Type B pancreatic cell (in vitro differentiated cells): ENCODE measurements at regions not wholly inside any gene's neighbourhood (a gene's known extent, or its start where the extent isn't known, plus 50 kb on each side); places are given as distances from the start of the nearest gene placed in this dataset.

Source experiments
- DNase-seq: peaks from one replicate; pipeline ENCODE4 v3.0.0; 2021; ENCODE audit warnings: mixed read lengths; ENCODE audit not compliant: unreplicated experiment; ENCODE audit errors: extremely low spot score
- H3K27ac Mint-ChIP-seq: 2 replicates; pipeline ENCODE4 v1.8.0; 2021; ENCODE audit warnings: mild to moderate bottlenecking, mixed read lengths
- H3K27me3 Mint-ChIP-seq: 2 replicates; pipeline ENCODE4 v1.8.0; 2021; ENCODE audit warnings: mixed read lengths
- H3K36me3 Mint-ChIP-seq: 2 replicates; pipeline ENCODE4 v1.8.0; 2021; ENCODE audit warnings: mixed read lengths
- H3K4me1 Mint-ChIP-seq: one replicate; pipeline ENCODE4 v1.8.0; 2021; ENCODE audit warnings: mixed read lengths; ENCODE audit not compliant: unreplicated experiment
- H3K4me3 Mint-ChIP-seq: 2 replicates; pipeline ENCODE4 v1.8.0; 2021; ENCODE audit warnings: mild to moderate bottlenecking, mixed read lengths
- H3K9me3 Mint-ChIP-seq: 2 replicates; pipeline ENCODE4 v1.8.0; 2021; ENCODE audit warnings: mixed read lengths
- TF ChIP-seq, protein P1 (sequence below): fragments of 200-600 bp; sonication (generic); conservative IDR thresholded peaks from 2 replicates; pipeline ENCODE4 v1.5.0; 2021; ENCODE audit warnings: antibody characterized with exemption, mild to moderate bottlenecking

DNA sequence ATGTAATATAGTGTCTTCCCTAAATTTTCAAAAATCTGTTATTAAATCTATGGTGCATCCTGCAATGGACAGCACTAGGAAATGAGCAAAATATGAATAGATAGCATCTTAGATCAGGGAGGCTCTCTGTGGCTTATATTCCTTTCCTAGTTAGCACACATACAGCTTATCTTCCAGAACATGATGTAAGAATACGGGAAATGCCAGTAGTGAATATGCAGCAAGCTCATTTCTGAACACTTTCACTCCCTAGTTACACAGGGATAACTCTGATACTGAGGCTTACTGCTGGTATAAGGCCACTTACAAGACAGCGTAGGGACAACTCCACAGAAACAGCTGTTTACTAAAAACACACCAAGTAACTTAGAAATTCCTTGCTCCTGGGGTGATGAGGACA is 297.3 kb upstream of the SMARCA2 start:
- Mint-ChIP-seq H3K9me3 (no peaks in the 10 kb centered on the region), H3K4me1 (no peaks in the 10 kb centered on the region), H3K27me3 (no peaks in the 10 kb centered on the region), H3K36me3 (no peaks in the 10 kb centered on the region), H3K4me3 (no peak overlapping the region), H3K27ac (no peak overlapping the region)
- no peak for DNase-seq
- TF ChIP-seq, protein P1, sequence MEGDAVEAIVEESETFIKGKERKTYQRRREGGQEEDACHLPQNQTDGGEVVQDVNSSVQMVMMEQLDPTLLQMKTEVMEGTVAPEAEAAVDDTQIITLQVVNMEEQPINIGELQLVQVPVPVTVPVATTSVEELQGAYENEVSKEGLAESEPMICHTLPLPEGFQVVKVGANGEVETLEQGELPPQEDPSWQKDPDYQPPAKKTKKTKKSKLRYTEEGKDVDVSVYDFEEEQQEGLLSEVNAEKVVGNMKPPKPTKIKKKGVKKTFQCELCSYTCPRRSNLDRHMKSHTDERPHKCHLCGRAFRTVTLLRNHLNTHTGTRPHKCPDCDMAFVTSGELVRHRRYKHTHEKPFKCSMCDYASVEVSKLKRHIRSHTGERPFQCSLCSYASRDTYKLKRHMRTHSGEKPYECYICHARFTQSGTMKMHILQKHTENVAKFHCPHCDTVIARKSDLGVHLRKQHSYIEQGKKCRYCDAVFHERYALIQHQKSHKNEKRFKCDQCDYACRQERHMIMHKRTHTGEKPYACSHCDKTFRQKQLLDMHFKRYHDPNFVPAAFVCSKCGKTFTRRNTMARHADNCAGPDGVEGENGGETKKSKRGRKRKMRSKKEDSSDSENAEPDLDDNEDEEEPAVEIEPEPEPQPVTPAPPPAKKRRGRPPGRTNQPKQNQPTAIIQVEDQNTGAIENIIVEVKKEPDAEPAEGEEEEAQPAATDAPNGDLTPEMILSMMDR: no peak

DNA sequence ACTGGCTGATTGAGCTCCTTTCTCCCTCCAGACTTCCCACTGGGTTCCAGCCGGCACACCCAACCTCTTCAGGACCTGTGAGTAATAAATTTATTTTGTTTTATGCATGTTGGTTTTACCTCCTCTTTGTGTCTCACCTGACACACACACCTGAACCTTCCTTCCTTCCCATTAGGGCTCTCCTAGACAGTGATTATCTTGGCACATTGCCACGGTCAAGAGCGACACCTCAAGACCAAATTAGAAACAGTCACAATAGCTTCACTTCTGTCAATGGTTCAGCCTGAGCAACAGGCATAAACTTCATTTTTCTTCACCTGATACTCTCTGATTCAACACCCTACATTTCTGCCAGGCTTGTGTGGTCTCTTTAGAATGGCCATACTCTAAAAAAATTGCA is 296.3 kb upstream of the SMARCA2 start:
- Mint-ChIP-seq H3K4me3 (no peak overlapping the region), H3K9me3 (no peaks in the 10 kb centered on the region), H3K36me3 (no peaks in the 10 kb centered on the region), H3K27me3 (no peaks in the 10 kb centered on the region), H3K4me1 (no peaks in the 10 kb centered on the region), H3K27ac (no peak overlapping the region)
- no peak for DNase-seq
- TF ChIP-seq, protein P1: no peak

DNA sequence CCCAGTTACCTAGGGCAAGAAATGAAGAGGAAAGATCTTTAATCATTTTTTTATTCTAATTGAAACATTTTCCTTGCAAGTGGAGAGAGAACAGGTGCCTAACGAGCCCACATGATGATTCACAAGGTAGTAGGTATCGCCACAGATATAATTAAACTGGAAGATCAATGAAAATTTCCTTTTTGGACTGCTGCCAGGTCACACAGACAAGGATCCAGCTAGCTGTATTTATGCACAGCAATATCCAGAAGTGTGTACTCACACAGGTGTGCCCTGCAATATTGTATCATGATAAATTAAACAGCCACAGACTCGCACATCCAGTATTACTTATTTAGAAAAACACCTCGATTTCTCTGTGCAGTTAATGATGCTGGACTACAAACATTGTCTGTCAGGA is 294.0 kb upstream of the SMARCA2 start:
- Mint-ChIP-seq H3K4me3 (no peak overlapping the region), H3K36me3 (no peaks in the 10 kb centered on the region), H3K27ac (no peak overlapping the region), H3K27me3 (peaks cover under 1% of the 10 kb centered on the region), H3K9me3 (no peaks in the 10 kb centered on the region), H3K4me1 (no peaks in the 10 kb centered on the region)
- TF ChIP-seq, protein P1: no peak
- no peak for DNase-seq

DNA sequence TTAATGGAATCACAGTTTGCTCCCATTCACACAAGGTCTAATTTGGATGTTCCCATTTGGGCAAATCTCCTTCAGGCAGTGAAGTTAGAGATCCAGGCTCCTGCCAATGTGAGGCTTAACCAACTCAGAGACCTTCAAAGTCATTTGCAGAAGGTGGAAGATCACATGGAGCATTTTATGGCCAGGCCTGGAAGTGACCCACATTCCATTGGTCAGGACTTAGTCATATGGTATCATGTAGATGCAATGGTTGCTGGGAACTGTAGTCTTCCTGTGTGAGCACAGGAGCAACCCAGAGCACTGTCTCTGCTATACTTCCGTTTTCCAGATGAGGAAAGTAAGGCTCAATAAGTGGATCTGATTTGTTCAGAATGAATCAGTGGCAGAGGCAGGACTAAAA is 292.7 kb upstream of the SMARCA2 start:
- no peak for DNase-seq
- Mint-ChIP-seq H3K4me3 (no peak overlapping the region), H3K9me3 (no peaks in the 10 kb centered on the region), H3K4me1 (no peaks in the 10 kb centered on the region), H3K27me3 (peaks cover 3% of the 10 kb centered on the region), H3K36me3 (no peaks in the 10 kb centered on the region), H3K27ac (no peak overlapping the region)
- TF ChIP-seq, protein P1: no peak

DNA sequence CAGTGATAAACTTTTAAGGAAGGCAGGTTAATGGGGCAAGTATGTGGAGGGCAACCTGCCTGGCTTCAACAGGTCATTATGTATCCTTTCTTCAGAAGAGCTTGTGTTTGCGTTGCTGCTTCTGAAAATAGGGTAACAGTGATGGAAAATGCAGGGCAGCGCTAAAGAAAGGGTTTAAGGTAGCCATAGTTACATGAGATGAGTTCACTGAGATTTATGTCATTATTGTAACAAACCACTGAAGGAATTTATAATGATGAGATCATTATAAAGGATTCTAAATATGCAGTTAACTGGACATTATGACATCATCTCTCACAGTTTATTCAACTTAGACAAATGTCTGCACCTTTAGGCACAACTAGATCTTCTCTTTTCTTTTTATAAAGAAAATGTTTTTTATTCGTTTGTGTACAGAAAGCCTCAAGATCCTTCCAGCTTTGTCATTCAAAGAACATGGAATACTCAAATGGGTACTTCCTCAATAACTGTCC is 291.6 kb upstream of the SMARCA2 start:
- no peaks in the 10 kb centered on the region for H3K4me1 Mint-ChIP-seq
- H3K27ac Mint-ChIP-seq: no peak overlapping the region
- H3K27me3 Mint-ChIP-seq: peaks cover 3% of the 10 kb centered on the region
- TF ChIP-seq, protein P1: no peak
- no peaks in the 10 kb centered on the region for H3K36me3 Mint-ChIP-seq
- H3K4me3 Mint-ChIP-seq: no peak overlapping the region
- DNase-seq: no peak
- no peaks in the 10 kb centered on the region for H3K9me3 Mint-ChIP-seq
